ENCODE measurements at regions not wholly inside any gene's neighbourhood (a gene's known extent, or its start where the extent isn't known, plus 50 kb on each side); places are given as distances from the start of the nearest gene placed in this dataset.

GRCh38 chr18:73004260-73004659 is 136.5 kb upstream of the NETO1 start:
- intact Hi-C loops (cut with micrococcal nuclease) = no loop called here
- Histone ChIP-seq H3K4me1 (ENCODE audit: control insufficient read depth in 1 of 2, insufficient read depth in 2 of 2, low read length in 2 of 2) (no peaks in the 10 kb centered on the region), H3K27me3 (ENCODE audit: control insufficient read depth in 2 of 2, insufficient read depth in 2 of 2, low read length in 2 of 2) (no peaks in the 10 kb centered on the region), H3K4me3 (replicated peaks in 1 of 3; ENCODE audit: low read depth in 2 of 3, low read length in 3 of 3) (no peak overlapping the region), H4K20me1 (ENCODE audit: insufficient read depth, low read length) (no peaks in the 10 kb centered on the region), H3K36me3 (replicated peaks in 1 of 2; ENCODE audit: control insufficient read depth in 1 of 2, insufficient read depth in 2 of 2, low read length in 2 of 2) (no peaks in the 10 kb centered on the region), H2AFZ (ENCODE audit: insufficient read depth, low read depth, low read length, poor library complexity, severe bottlenecking) (no peak overlapping the region), H3K27ac (ENCODE audit: low read depth in 1 of 2, low read length in 2 of 2) (no peak overlapping the region), H3K9me3 (replicated peaks in 1 of 2; ENCODE audit: control insufficient read depth in 1 of 2, insufficient read depth in 1 of 2, low read length in 2 of 2) (no peaks in the 10 kb centered on the region), H3K4me2 (replicated peaks; ENCODE audit: extremely low read depth, low read length, poor library complexity, severe bottlenecking) (no peak overlapping the region), H3K79me2 (ENCODE audit: insufficient read depth, low read length) (no peaks in the 10 kb centered on the region), H3K9ac (ENCODE audit: insufficient read depth, low read length, poor library complexity, severe bottlenecking) (no peak overlapping the region)
- no peaks in the 10 kb centered on the region for H3K4me1 Mint-ChIP-seq
- H3K27me3 Mint-ChIP-seq (ENCODE audit: low read depth in 3 of 3) = peaks cover 0 to 2% (median 0%) of the 10 kb centered on the region in 3 donors
- no CpG with 5 or more reads among the region's 2 CpGs for WGBS (ENCODE audit: insufficient coverage)
- H3K27ac Mint-ChIP-seq = no peak overlapping the region
- no peak for DNase-seq
- no peak overlapping the region for H3K4me3 Mint-ChIP-seq
- no peaks in the 10 kb centered on the region for H3K36me3 Mint-ChIP-seq
- H3K9me3 Mint-ChIP-seq = peaks cover 0 to 4% (median 0%) of the 10 kb centered on the region in 7 donors
- no peak for TF ChIP-seq CTCF (IDR thresholded peaks at IDR 0.05)

GRCh38 chr18:72999971-73000607 is 132.3 kb upstream of the NETO1 start:
- H3K36me3 Mint-ChIP-seq = no peaks in the 10 kb centered on the region
- Histone ChIP-seq H3K79me2 (ENCODE audit: insufficient read depth, low read length) (no peaks in the 10 kb centered on the region), H3K9me3 (replicated peaks in 1 of 2; ENCODE audit: control insufficient read depth in 1 of 2, insufficient read depth in 1 of 2, low read length in 2 of 2) (peaks cover 0 to 5% of the 10 kb centered on the region in 2 donors), H3K4me1 (ENCODE audit: control insufficient read depth in 1 of 2, insufficient read depth in 2 of 2, low read length in 2 of 2) (no peaks in the 10 kb centered on the region), H3K9ac (ENCODE audit: insufficient read depth, low read length, poor library complexity, severe bottlenecking) (no peak overlapping the region), H3K36me3 (replicated peaks in 1 of 2; ENCODE audit: control insufficient read depth in 1 of 2, insufficient read depth in 2 of 2, low read length in 2 of 2) (no peaks in the 10 kb centered on the region), H3K4me2 (replicated peaks; ENCODE audit: extremely low read depth, low read length, poor library complexity, severe bottlenecking) (no peak overlapping the region), H2AFZ (ENCODE audit: insufficient read depth, low read depth, low read length, poor library complexity, severe bottlenecking) (no peak overlapping the region), H4K20me1 (ENCODE audit: insufficient read depth, low read length) (no peaks in the 10 kb centered on the region), H3K27me3 (ENCODE audit: control insufficient read depth in 2 of 2, insufficient read depth in 2 of 2, low read length in 2 of 2) (no peaks in the 10 kb centered on the region), H3K27ac (ENCODE audit: low read depth in 1 of 2, low read length in 2 of 2) (no peak overlapping the region), H3K4me3 (replicated peaks in 1 of 3; ENCODE audit: low read depth in 2 of 3, low read length in 3 of 3) (no peak overlapping the region)
- no peak for TF ChIP-seq CTCF (IDR thresholded peaks at IDR 0.05)
- H3K4me3 Mint-ChIP-seq = no peak overlapping the region
- DNase-seq = no peak
- H3K27ac Mint-ChIP-seq = no peak overlapping the region
- peaks cover 0 to 2% (median 0%) of the 10 kb centered on the region in 3 donors for H3K27me3 Mint-ChIP-seq (ENCODE audit: low read depth in 3 of 3)
- intact Hi-C loops (cut with micrococcal nuclease) = no loop called here
- no peaks in the 10 kb centered on the region for H3K4me1 Mint-ChIP-seq
- H3K9me3 Mint-ChIP-seq = peaks cover 0 to 6% (median 2%) of the 10 kb centered on the region in 7 donors

Data from CD14-positive monocyte (primary cell).